OCI-LY7 (cell line): ENCODE measurements at regions not wholly inside any gene's neighbourhood (a gene's known extent, or its start where the extent isn't known, plus 50 kb on each side); places are given as distances from the start of the nearest gene placed in this dataset.

Experiments used
- BruUV-seq: library from RNA; stranded (reverse); fragments of 400-500 nt; replicated peaks from 2 replicates; lab custom pipeline; 2021; lab: Mats Ljungman, UMichigan
- CTCF ChIA-PET: fragments of 300-600 bp; sonication (Branson Sonifier 250); formaldehyde crosslinking; loops from one replicate; lab custom pipeline; 2022; ENCODE audit warnings: antibody characterized with exemption; ENCODE audit not compliant: unreplicated experiment; lab: Charles Lee
- POLR2A ChIA-PET: fragments of 300-600 bp; sonication (Branson Sonifier 250); formaldehyde crosslinking; loops from one replicate; lab custom pipeline; 2022; ENCODE audit warnings: antibody characterized with exemption; lab: Charles Lee
- DNase-seq: peaks from one replicate; pipeline ENCODE4 v3.0.0-alpha.2; 2015; ENCODE audit warnings: low spot score
- H2AFZ ChIP-seq: fragments of 200-600 bp; sonication (generic), shearing (Covaris generic); 2 replicates; pipeline ENCODE4 v1.6.1; 2014; ENCODE audit warnings: mild to moderate bottlenecking, antibody characterized with exemption, low read length, moderate library complexity
- H3K27ac ChIP-seq: fragments of 200-600 bp; sonication (generic); 2 replicates; pipeline ENCODE4 v1.5.1; 2014; ENCODE audit warnings: mixed run types, low read depth, mild to moderate bottlenecking, moderate library complexity, low read length, inconsistent platforms; ENCODE audit not compliant: poor library complexity, severe bottlenecking
- H3K36me3 ChIP-seq: fragments of 200-600 bp; sonication (generic); 2 replicates; pipeline ENCODE4 v1.6.1; 2014; ENCODE audit warnings: mild to moderate bottlenecking, antibody characterized with exemption, low read length, moderate library complexity, mixed read lengths; ENCODE audit not compliant: insufficient read depth
- H3K4me1 ChIP-seq: fragments of 200-600 bp; sonication (generic); 2 replicates; pipeline ENCODE4 v1.5.1; 2014; ENCODE audit warnings: mild to moderate bottlenecking, low read length; ENCODE audit not compliant: insufficient read depth, poor library complexity, severe bottlenecking
- H3K4me2 ChIP-seq: fragments of 200-600 bp; sonication (generic); 2 replicates; pipeline ENCODE4 v1.6.1; 2014; ENCODE audit warnings: mild to moderate bottlenecking, low read length
- H3K4me3 ChIP-seq: fragments of 200-600 bp; sonication (generic); 2 replicates; pipeline ENCODE4 v1.5.1; 2014; ENCODE audit warnings: mild to moderate bottlenecking, low read depth, low read length; ENCODE audit not compliant: poor library complexity, severe bottlenecking
- H3K79me2 ChIP-seq: fragments of 200-600 bp; sonication (generic); 2 replicates; pipeline ENCODE4 v1.6.1; 2016; ENCODE audit warnings: low read depth, mild to moderate bottlenecking, low read length, moderate library complexity, mixed read lengths; ENCODE audit not compliant: insufficient read depth
- H3K9me2 ChIP-seq: fragments of 200-600 bp; sonication (generic); 2 replicates; pipeline ENCODE4 v1.6.1; 2016; ENCODE audit warnings: mild to moderate bottlenecking, low read length, mixed read lengths; ENCODE audit not compliant: insufficient read depth
- H3K9me3 ChIP-seq: fragments of 200-600 bp; sonication (generic); 2 replicates; pipeline ENCODE4 v1.6.1; 2014; ENCODE audit warnings: mild to moderate bottlenecking, mixed run types, low read length, mixed read lengths
- H4K20me1 ChIP-seq: fragments of 200-600 bp; sonication (generic); 2 replicates; pipeline ENCODE4 v1.6.1; 2014; ENCODE audit warnings: mild to moderate bottlenecking, antibody characterized with exemption, low read length, moderate library complexity, mixed read lengths; ENCODE audit not compliant: insufficient read depth
- CTCF ChIP-seq: fragments of 200-600 bp; sonication (generic); conservative IDR thresholded peaks from 2 replicates; pipeline ENCODE4 v1.5.1; 2014; ENCODE audit warnings: mild to moderate bottlenecking, antibody characterized with exemption, low read length, moderate library complexity, mixed read lengths
- EZH2phosphoT487 ChIP-seq: fragments of 200-600 bp; sonication (generic); IDR thresholded peaks from 2 replicates; pipeline ENCODE4 v1.6.1; 2018; ENCODE audit warnings: low read depth, borderline replicate concordance, mild to moderate bottlenecking, mixed run types, antibody characterized with exemption, low read length, moderate library complexity, mixed read lengths
- intact Hi-C: fragments of 100-400 bp; cut with micrococcal nuclease; formaldehyde crosslinking; loops from one replicate; pipeline ENCODE4 v1.10.0; 2022; ENCODE audit not compliant: unreplicated experiment

DNA sequence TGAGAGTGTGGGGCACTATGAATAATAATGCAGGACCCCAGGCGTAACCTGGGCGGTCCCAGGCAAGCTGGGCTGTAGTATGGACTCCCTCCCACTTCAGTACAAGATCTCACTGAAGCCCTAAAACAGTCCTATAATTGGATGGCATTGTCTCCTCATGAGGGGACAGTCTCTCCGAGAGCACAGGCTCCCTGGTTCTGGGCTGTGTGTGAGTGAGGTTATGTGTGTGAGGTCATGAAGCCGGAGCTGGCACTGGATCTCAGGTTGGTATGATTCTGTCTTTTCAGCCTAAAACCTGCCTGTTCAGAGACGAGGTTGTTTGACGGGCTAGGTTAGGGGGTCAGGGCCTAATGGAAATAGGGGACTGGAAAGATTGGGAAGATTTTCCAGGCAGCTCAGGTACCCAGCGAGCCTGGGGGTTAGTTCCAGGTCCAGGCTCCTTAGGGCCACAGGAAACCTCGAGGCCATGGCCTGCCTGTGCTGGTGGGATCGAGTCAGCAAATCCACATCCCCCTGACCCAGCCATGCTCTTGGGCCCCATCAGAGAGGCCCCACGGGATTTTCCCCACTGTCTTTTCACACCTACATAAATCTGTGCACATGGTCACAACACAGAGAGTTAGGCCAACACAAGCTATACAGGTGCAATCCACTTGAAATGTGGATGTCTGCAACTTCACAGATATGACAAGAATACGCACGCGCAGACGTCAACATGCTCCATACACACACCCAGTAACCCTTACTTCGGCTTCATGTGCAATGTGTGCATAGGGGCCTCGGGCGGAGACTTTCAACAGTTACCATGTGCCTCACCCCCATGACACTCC is 94.8 kb downstream of the INHBB start:
- intact Hi-C loops, result no loop called here

DNA sequence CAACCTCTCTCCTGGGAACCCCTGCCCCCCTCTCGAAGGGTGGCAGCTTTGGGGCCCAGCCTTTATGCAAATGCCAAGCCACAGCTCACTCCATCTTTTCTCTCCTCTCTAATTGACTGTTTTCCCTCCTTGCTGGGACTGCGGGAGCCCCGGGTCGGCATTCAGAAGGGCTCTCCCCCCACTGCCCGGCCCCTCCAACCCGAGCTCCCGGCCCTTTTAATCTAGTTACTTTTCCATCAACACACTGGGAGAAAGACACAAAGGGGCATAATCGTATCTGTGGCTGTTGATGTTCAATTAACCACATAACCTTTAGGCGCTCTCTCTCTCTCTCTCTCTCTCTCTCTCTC is 95.4 kb downstream of the INHBB start:
- BruUV-seq, result no TSS peak
- no peak for DNase-seq
- Histone ChIP-seq H3K9me3 (no peaks in the 10 kb centered on the region), H3K27ac (no peak overlapping the region), H4K20me1 (no peaks in the 10 kb centered on the region), H3K79me2 (no peaks in the 10 kb centered on the region), H3K9me2 (no peaks in the 10 kb centered on the region), H2AFZ (no peak overlapping the region), H3K4me2 (no peak overlapping the region), H3K36me3 (no peaks in the 10 kb centered on the region), H3K4me1 (no peaks in the 10 kb centered on the region), H3K4me3 (no peak overlapping the region)
- TF ChIP-seq EZH2phosphoT487 (no peak), CTCF (no peak)
- ChIA-PET CTCF (no interaction called here), POLR2A (no interaction called here)
- intact Hi-C loops, result no loop called here

More for the DNA sequence above, 94.8 kb downstream of the INHBB start:
- no peaks in the 10 kb centered on the region for H3K4me1 ChIP-seq
- no peaks in the 10 kb centered on the region for H3K79me2 ChIP-seq
- no peak overlapping the region for H3K4me2 ChIP-seq
- ChIA-PET POLR2A (no interaction called here), CTCF (no interaction called here)
- H3K36me3 ChIP-seq, result no peaks in the 10 kb centered on the region
- TF ChIP-seq EZH2phosphoT487, result no peak
- no peak for TF ChIP-seq CTCF
- no peaks in the 10 kb centered on the region for H3K9me2 ChIP-seq
- H4K20me1 ChIP-seq, result no peaks in the 10 kb centered on the region
- H3K27ac ChIP-seq, result no peak overlapping the region
- no peak overlapping the region for H3K4me3 ChIP-seq
- H3K9me3 ChIP-seq, result no peaks in the 10 kb centered on the region
- BruUV-seq, result no TSS peak
- no peak for DNase-seq
- no peak overlapping the region for H2AFZ ChIP-seq

DNA sequence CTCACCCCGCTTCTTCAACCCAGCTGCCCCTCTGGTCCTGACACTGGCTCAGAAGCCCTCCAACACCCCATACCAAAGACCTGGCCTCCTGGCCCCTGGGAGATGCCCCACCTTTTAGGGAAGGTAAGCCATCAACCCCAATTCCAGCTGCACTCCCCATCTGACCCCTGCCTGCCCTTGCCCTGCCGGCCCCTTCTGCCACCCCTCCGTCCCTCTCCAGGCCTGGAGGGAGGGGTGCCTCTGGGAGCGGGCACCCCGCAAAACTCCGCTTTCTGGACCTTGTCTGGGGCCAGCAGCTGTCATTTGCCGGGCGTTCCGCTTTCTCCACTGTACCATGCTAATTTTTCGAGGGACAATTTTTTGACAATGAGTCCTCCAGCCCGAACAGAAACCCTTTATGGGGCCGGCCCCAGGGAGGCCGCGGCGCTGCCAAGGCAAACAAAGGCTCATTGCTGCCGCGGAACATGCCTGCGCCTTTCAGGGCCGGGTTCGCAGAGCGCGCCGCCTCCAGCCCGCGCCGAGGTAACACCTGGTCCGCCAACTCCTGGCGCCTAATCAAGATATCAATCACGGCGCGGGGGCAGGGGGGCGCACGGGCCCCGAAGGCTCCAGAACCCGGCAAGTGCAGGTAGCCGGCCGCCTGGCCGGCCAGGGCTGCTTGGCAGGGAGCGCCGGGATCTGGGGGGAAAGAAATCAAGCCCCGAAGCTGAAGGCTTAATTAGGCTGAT is 96.0 kb downstream of the INHBB start:
- Histone ChIP-seq H3K4me2 (no peak overlapping the region), H3K79me2 (no peaks in the 10 kb centered on the region), H3K4me1 (no peaks in the 10 kb centered on the region), H3K9me3 (no peaks in the 10 kb centered on the region), H3K9me2 (no peaks in the 10 kb centered on the region), H3K4me3 (no peak overlapping the region), H3K27ac (no peak overlapping the region), H3K36me3 (no peaks in the 10 kb centered on the region), H4K20me1 (no peaks in the 10 kb centered on the region), H2AFZ (no peak overlapping the region)
- intact Hi-C loops, result no loop called here
- BruUV-seq, result no TSS peak
- ChIA-PET CTCF (no interaction called here), POLR2A (no interaction called here)
- no peak for DNase-seq
- no peak for TF ChIP-seq CTCF
- no peak for TF ChIP-seq EZH2phosphoT487
